ENCODE measurements at regions not wholly inside any gene's neighbourhood (a gene's known extent, or its start where the extent isn't known, plus 50 kb on each side); places are given as distances from the start of the nearest gene placed in this dataset.

DNA sequence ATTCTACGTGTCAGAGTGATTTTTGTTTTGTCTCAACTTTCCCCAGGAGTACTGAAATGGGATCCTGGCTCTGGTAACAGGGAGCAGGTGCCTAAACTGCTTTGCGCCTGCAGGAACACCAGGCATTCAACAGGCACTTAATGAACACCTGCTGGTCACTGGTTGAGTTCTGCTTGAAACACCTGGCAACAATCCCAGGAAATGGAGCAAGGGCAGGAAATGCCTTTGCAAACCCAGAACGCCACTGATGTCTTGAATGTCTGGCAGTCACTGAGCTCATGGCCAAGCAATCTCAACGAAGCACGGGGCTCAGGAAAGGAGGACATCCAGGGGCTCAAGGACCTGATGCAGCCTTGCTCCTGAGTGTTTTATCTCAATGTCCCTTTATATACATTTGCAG, 360.0 kb upstream of the RAB6C start:
- TF ChIP-seq, protein P1, sequence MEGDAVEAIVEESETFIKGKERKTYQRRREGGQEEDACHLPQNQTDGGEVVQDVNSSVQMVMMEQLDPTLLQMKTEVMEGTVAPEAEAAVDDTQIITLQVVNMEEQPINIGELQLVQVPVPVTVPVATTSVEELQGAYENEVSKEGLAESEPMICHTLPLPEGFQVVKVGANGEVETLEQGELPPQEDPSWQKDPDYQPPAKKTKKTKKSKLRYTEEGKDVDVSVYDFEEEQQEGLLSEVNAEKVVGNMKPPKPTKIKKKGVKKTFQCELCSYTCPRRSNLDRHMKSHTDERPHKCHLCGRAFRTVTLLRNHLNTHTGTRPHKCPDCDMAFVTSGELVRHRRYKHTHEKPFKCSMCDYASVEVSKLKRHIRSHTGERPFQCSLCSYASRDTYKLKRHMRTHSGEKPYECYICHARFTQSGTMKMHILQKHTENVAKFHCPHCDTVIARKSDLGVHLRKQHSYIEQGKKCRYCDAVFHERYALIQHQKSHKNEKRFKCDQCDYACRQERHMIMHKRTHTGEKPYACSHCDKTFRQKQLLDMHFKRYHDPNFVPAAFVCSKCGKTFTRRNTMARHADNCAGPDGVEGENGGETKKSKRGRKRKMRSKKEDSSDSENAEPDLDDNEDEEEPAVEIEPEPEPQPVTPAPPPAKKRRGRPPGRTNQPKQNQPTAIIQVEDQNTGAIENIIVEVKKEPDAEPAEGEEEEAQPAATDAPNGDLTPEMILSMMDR (IDR thresholded peaks at IDR 0.05), result no peak
- no peak for TF ChIP-seq POLR2A (IDR thresholded peaks at IDR 0.05)
